ENCODE measurements at regions not wholly inside any gene's neighbourhood (a gene's known extent, or its start where the extent isn't known, plus 50 kb on each side); places are given as distances from the start of the nearest gene placed in this dataset.

DNA sequence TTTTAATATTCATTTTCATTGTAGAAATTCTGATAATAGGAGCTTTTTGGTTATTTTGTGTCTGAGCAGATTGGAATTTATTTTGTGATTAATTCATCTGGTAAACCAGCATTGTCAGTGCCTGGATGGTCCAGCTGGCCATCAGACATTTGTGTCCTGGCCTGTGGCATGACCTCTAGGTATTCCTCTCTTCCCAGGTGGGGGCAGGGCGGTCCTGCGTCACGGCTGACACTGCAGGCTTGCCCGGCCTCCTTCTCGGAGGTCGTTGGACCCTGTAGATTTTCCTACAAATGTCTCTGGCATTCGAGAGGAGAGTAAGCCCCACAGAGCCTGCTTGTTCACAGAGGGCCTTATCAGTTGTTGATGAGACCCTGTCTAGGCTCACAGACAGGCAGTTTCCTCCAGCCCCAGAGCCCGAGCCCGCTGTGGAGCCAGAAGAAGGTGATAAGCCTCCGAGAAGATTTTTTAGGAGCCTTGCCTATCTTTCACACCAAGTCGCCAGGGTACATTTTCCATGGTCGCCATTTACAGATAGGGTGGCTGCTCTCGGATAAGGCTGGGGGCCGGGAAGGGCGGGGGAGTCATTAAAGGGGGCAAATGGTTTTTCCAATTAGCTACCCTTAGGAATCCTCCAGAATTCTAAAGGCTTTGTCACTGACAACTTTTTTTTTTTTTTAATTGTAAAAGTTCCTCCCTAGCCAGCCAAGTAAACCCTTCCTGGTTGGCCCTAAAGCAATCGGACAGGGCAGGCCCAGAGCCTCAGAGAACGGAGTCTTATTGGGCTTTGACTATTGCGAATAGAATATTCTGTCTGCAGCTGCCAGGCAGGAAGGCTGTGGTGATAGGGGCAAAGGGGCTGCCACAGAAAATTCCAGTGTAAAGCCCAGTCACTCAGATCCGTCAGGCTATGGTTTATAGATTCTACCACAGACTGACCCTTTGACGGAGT is 78.1 kb upstream of the TBX20 start:
- no peak for DNase-seq

DNA sequence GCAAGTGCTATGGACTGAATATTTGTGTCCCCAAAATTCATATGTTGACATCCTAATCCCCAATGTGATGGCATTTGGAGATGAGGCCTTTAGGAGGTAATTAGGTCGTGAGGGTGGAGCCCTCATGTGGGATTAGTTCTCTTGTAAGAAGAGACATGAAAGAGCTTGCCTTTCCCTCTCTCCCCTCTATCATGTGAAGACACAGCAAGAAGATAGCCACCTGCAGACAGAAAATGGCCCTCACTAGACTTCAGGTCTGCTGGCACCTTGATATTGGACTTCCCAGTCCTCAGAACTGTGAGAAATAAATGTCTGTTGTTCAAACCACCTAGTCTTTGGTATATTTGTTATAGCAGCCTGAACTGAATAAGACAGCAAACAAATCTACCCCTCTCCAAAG is 75.1 kb upstream of the TBX20 start:
- DNase-seq, result no peak

DNA sequence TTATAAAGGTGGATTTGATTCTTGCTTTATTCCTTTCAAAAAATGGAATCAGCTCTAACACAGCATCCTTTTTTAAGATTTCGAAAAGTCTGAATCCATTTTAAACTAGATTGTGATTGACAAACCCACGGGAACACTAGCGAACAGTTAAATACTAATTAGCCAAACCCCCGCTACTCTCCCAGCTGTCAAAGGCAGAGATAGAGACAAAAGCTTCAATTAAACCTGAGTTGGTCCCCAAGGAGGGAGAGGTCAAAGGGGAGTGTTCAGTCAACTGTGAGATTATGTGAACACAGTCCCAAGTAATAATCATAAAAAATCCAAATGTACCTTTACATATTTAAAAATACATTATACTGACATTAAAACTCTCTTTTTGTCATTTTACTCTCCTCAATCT is 65.7 kb upstream of the TBX20 start:
- no peak for DNase-seq

DNA sequence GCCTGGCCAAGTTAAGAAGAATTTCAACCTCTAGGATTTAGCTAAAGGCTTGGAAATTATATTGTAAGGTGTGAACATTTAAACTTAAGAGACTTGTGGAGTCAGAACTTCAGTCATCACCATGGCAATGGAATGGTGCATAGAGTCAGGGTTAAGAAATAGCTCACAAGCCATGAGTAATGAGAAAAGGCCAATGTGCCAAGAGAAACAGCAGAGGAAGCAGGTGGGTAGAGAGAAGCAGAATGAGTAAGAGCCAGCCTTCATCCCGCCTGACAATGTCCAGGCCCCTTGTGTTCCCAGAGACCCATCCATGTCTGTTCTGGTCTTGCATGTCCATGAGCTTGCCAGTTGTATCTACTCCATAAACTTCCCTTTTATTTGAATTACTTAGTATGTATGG is 62.6 kb upstream of the TBX20 start:
- no peak for DNase-seq

DNA sequence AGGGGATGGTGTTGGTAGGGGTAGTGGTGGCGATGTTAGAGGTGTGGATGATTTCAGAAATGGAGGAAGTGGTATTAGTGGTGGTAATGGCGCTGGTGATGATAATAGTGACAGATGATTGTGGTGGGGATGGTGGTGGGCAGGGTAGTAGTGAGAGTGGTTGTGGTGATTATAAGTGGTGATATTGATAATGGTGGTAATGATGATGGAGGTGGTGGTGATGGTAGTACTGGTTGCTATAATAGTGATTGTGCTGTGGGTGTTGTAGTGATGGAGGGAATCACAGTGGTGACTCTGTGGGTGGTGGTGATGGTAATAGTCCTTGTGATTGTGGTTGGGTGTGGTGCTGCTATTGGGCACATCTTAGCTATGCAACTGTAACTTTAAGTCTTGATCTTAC is 61.6 kb upstream of the TBX20 start:
- no peak for DNase-seq

DNA sequence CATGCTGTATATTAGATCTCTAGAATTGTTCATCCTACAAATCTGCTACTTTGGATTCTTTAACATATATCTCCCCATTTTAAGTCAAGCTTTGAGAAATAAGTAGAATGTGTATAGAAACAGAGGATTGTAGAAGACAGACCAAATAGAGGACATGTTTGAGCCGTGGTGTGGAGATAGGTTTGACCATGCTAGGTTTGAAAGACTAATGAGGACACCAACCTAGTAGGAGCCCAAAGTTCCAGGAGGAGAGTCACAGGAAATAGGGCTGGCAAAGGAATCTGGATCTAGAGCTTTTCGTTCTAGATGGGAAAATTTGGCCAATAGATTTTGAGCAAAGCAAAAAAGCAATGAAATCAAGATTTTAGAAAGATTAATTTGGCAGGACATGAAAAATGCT is 60.5 kb upstream of the TBX20 start:
- no peak for DNase-seq

DNA sequence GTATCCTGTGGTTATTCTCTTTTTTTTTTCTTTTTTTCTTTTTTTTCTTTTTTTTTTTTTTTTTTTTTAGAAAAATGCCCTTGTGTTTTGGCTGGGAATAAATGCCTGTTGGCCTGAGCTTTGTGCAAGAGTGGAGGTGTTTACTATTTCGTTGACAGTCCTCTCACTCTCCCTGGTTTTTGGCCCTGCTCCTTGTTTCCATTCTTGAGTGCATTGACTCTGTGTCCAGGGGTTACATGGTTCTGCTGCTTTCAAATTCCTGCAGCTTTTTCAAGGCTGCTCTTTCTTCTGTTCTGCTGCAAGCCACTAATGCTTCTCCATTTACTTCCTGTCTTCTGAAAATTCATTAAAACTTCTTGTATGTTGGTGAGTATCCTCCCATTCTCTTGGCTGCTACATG is 59.7 kb upstream of the TBX20 start:
- no peak for DNase-seq
